ENCODE measurements at regions not wholly inside any gene's neighbourhood (a gene's known extent, or its start where the extent isn't known, plus 50 kb on each side); places are given as distances from the start of the nearest gene placed in this dataset.

- H3K4me3 ChIP-seq (ENCODE audit: low read length) = no peak overlapping the region
- POLR2A ChIA-PET = no interaction called here
- no peaks in the 10 kb centered on the region for H3K36me3 ChIP-seq (ENCODE audit: insufficient read depth, low read length)
- H3K27ac Mint-ChIP-seq = no peak overlapping the region
- intact Hi-C loops (cut with DNase I, micrococcal nuclease) = no loop called here
- no peak for TF ChIP-seq CTCF (IDR thresholded peaks at IDR 0.05)
- peaks cover 4% of the 10 kb centered on the region for H3K27me3 Mint-ChIP-seq
- no peak overlapping the region for H3K27ac ChIP-seq (ENCODE audit: low read depth in 1 of 2, low read length in 2 of 2)
- H3K4me3 Mint-ChIP-seq = no peak overlapping the region
- H3K4me1 Mint-ChIP-seq (ENCODE audit: low read depth) = no peaks in the 10 kb centered on the region
- ATAC-seq (ENCODE audit: poor library complexity) = no peak
- peaks cover 2% of the 10 kb centered on the region for H3K9me3 Mint-ChIP-seq
- CTCF ChIA-PET = no interaction called here
- H3K9me3 ChIP-seq (ENCODE audit: control insufficient read depth in 1 of 2, insufficient read depth in 1 of 2, low read length in 2 of 2) = peaks cover 0 to 10% of the 10 kb centered on the region in 2 experiments
- DNase-seq = no peak
- H3K36me3 Mint-ChIP-seq (ENCODE audit: low read depth) = no peaks in the 10 kb centered on the region
- no peaks in the 10 kb centered on the region for H3K4me1 ChIP-seq (ENCODE audit: insufficient read depth, low read length)
- no peaks in the 10 kb centered on the region for H3K27me3 ChIP-seq (ENCODE audit: control insufficient read depth in 1 of 2, insufficient read depth in 2 of 2, low read length in 2 of 2)
These were observed 305.9 kb upstream of the ARGLU1 start for GRCh38 chr13:106873810-106874209.

- no peaks in the 10 kb centered on the region for H3K4me1 ChIP-seq (ENCODE audit: insufficient read depth, low read length)
- Mint-ChIP-seq H3K36me3 (ENCODE audit: low read depth) (no peaks in the 10 kb centered on the region), H3K27ac (no peak overlapping the region), H3K27me3 (peaks cover 25% of the 10 kb centered on the region), H3K4me1 (ENCODE audit: low read depth) (no peaks in the 10 kb centered on the region), H3K4me3 (no peak overlapping the region), H3K9me3 (peaks cover 2% of the 10 kb centered on the region)
- H3K4me3 ChIP-seq (ENCODE audit: low read length) = no peak overlapping the region
- intact Hi-C loops (cut with DNase I, micrococcal nuclease) = no loop called here
- H3K9me3 ChIP-seq (ENCODE audit: control insufficient read depth in 1 of 2, insufficient read depth in 1 of 2, low read length in 2 of 2) = no peaks in the 10 kb centered on the region
- CTCF ChIA-PET = interaction anchor here (0.7 kb wide), 1 partner anchor 25 kb away, joined by 3 read pairs; no protein-coding TSS in a partner anchor
- H3K27me3 ChIP-seq (ENCODE audit: control insufficient read depth in 1 of 2, insufficient read depth in 2 of 2, low read length in 2 of 2) = peaks cover 0 to 2% of the 10 kb centered on the region in 2 experiments
- ATAC-seq (ENCODE audit: poor library complexity) (no peak), DNase-seq (no peak)
- POLR2A ChIA-PET = no interaction called here
- TF ChIP-seq CTCF (IDR thresholded peaks at IDR 0.05) = no peak
- H3K27ac ChIP-seq (ENCODE audit: low read depth in 1 of 2, low read length in 2 of 2) = no peak overlapping the region
- H3K36me3 ChIP-seq (ENCODE audit: insufficient read depth, low read length) = no peaks in the 10 kb centered on the region
These were observed 299.3 kb upstream of the ARGLU1 start for GRCh38 chr13:106867249-106867648.

GRCh38 chr13:106865716-106866440, 297.9 kb upstream of the ARGLU1 start:
- Mint-ChIP-seq H3K27me3 (peaks cover 25% of the 10 kb centered on the region), H3K36me3 (ENCODE audit: low read depth) (no peaks in the 10 kb centered on the region), H3K4me1 (ENCODE audit: low read depth) (no peaks in the 10 kb centered on the region), H3K27ac (no peak overlapping the region), H3K9me3 (peaks cover 2% of the 10 kb centered on the region), H3K4me3 (no peak overlapping the region)
- no peak for ATAC-seq (ENCODE audit: poor library complexity)
- intact Hi-C loops (cut with DNase I, micrococcal nuclease) = no loop called here
- TF ChIP-seq CTCF (IDR thresholded peaks at IDR 0.05) = no peak
- no peak for DNase-seq
- no peaks in the 10 kb centered on the region for H3K36me3 ChIP-seq (ENCODE audit: insufficient read depth, low read length)
- H3K27ac ChIP-seq (ENCODE audit: low read depth in 1 of 2, low read length in 2 of 2) = no peak overlapping the region
- no peak overlapping the region for H3K4me3 ChIP-seq (ENCODE audit: low read length)
- H3K9me3 ChIP-seq (ENCODE audit: control insufficient read depth in 1 of 2, insufficient read depth in 1 of 2, low read length in 2 of 2) = no peaks in the 10 kb centered on the region
- peaks cover 0 to 2% of the 10 kb centered on the region in 2 experiments for H3K27me3 ChIP-seq (ENCODE audit: control insufficient read depth in 1 of 2, insufficient read depth in 2 of 2, low read length in 2 of 2)
- CTCF ChIA-PET = no interaction called here
- no peaks in the 10 kb centered on the region for H3K4me1 ChIP-seq (ENCODE audit: insufficient read depth, low read length)
- POLR2A ChIA-PET = no interaction called here

Data from CD4-positive, alpha-beta T cell (primary cell).